T-helper 22 cell (primary cell): ENCODE measurements at regions not wholly inside any gene's neighbourhood (a gene's known extent, or its start where the extent isn't known, plus 50 kb on each side); places are given as distances from the start of the nearest gene placed in this dataset.

ENCODE experiments used
- DNase-seq: peaks from one replicate; pipeline ENCODE4 v3.0.0-alpha.2; 2020; ENCODE audit warnings: low read depth

GRCh38 chr5:96072138-96072790 is 110.6 kb upstream of the ELL2 start:
- no peak for DNase-seq

- no peak for DNase-seq
Observed at GRCh38 chr5:96070622-96071225, 109.1 kb upstream of the ELL2 start.

DNA sequence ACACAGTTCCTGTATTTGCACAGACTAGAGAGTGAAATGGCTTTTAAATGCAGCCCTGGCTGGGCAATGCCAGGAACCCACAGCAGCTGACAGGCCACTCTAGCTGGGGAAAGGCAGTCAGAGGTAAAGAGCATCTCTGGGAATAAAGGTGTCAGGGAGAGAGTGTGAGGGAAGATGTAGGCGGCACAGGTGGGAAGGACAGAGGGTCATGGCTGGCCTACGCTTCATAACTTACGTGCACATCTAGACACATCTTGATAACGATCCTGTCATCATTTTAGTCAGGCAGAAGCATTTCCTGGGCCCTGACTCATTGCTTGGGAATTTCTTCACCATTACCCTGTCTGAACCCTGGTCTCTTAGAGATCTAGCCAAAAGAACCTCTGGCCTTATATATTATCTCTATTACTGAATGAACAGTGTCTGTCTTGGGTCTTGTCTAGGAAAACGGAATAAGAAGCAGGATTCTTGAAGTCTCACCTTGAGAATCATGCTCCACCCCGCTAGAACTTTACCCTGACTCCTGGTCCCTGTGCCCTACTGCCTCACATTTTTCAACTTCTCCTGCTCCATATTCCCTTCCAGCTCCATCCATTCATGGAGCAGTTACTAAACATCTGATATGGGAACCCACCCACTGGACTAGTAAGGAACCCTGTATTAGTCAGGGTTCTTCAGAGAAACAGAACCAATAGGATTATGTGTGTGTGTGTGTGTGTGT is 106.4 kb upstream of the ELL2 start:
- DNase-seq = no peak

DNA sequence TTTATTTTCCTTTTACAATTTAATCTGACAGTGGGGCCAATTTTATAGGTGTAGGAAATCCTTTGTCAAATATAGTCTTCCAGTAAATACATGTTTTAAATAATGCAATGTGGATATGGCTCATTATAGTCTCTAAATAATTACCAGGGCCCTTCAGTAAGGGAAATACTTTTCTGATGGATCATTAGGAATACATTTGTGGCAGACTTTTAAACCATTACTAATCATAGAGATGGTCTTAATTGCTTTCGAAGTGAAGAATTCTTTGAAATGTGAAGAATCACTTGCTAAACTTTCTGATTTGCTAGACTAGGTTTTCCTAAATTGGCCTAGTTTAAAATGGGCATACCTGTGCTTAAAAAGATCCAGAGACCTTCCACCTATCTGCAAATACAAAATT is 105.6 kb upstream of the ELL2 start:
- no peak for DNase-seq

DNA sequence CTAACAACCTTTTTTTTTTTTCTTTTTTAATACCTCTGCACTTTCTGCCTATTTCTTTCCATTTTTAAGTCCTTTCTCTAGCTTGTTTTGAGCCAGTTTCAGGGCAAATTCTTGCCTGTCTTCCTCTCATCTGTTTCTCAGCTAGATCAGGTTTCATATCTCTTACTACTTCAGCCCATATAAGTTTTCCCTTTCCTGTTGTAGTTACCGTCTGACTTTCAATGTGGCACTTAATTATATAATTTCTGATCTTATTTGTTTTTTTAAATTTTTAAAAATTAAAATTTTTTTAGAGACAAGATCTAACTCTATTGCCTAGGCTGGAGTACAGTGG is 104.7 kb upstream of the ELL2 start:
- no peak for DNase-seq

- no peak for DNase-seq
Observed at GRCh38 chr5:96065685-96066385, 104.2 kb upstream of the ELL2 start.

- no peak for DNase-seq
Observed at GRCh38 chr5:96064877-96065276, 103.2 kb upstream of the ELL2 start.

GRCh38 chr5:96062836-96063235 is 101.2 kb upstream of the ELL2 start:
- DNase-seq = no peak

GRCh38 chr5:96058084-96058483 is 96.4 kb upstream of the ELL2 start:
- DNase-seq = no peak

DNA sequence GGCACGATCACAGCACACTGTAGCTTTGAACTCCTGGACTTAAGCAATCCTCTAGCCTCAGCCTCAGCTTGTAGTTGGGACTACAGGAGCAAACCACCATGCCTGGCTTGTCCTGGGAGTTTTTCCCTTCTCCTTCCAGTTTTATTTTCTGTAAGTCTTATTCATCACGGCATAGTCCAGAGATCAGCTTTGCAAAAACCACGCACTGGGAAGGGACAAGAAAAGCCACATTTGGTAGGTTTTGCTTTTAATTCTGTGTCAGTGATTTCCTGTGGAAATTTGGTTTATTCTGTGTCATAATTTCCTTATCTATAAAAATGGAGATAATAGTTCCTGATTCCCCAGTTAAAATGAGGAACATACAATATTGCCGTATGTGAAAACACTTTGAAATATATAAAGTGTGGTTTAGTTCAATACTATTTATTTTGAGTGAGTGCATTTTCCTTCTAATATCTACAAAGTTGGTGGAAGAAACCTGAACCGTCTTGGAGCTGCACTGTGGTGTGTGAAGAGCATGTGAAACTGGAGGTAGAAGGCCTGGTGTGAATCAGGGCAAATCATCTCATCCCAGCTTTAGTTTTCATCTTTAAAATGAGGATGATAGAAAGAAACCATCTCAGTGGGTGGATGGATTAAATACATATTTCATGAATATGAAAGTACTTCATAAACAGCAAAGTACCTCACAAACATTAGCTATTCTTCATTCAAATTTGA is 92.8 kb upstream of the ELL2 start:
- no peak for DNase-seq

DNA sequence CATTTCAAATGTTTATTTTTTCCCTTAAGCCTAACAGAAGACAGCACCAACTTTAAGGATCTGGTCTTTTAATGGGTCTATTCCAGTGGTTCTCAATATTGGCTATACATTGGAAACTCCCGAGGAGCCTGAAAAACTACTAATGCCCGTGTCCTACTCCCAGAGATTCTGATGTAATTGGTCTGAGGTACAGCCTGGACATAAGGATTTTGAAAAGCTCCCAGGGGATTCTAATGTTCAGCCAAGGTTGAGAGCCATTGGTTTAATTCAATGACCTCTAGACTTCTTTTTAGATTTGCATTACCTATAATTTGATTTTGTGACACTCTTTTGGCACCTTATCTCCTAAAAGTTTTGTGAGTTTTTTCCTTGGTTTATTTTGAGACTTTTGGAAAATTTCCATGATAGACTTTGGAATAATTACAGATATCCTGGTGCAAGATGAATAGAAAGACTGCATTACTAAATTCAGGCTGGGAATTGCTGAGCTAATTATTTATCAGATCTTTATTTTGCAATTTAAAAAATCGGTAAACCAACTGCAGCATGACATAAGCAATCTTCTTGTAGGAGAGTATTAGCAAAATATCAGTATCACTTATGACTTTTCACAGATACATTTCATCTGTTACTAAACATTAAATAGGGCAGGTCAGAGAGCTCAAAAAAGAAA is 91.5 kb upstream of the ELL2 start:
- no peak for DNase-seq

DNA sequence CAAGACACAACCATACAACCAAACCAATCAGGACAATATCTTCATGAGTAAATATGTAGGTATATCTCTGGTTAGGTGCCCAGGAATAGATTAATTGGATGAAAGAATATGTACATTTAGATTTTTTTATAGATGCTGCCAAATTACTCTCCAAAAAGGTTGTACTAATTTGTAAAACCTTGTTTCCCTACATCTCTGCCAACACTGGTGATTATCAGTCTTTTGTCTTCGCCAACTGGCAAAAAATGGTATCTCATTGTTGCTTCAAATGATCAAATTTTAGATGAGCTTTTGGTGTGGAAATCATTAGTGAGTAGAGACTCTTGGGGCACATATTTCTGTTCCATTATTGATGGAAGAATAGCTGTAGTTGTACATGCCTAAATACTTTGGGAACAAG is 90.7 kb upstream of the ELL2 start:
- no peak for DNase-seq

- no peak for DNase-seq
Observed at GRCh38 chr5:96051401-96051830, 89.8 kb upstream of the ELL2 start.

DNA sequence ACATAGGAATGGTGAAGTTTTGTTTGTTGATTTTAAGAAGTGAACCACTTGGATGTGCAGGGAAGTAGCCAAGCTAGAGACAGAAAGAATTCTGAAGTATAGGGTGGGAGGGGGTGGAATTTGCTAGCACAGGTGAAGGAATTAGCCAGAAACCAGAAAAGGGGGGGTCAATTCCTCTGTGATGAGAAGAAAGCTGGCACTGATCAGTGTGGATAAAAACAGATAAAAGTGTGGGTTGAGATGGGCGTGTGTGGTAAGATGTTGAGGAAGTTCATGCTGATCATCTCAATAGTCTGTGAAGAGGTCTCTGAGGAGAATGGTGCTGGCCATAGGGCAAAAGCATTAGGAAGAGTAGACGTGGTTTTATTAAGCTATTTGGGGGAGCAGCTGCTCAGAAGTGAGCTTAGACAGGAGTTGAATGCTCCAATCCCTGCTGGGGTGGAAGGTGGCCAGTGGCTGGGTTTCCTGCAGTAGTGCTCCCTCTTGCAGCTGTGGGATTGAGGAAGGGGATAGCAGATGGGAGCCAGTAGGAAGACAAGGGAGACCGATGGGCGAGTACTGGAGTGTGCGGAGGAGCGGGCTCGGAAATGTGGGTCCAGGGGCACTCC is 88.7 kb upstream of the ELL2 start:
- no peak for DNase-seq

DNA sequence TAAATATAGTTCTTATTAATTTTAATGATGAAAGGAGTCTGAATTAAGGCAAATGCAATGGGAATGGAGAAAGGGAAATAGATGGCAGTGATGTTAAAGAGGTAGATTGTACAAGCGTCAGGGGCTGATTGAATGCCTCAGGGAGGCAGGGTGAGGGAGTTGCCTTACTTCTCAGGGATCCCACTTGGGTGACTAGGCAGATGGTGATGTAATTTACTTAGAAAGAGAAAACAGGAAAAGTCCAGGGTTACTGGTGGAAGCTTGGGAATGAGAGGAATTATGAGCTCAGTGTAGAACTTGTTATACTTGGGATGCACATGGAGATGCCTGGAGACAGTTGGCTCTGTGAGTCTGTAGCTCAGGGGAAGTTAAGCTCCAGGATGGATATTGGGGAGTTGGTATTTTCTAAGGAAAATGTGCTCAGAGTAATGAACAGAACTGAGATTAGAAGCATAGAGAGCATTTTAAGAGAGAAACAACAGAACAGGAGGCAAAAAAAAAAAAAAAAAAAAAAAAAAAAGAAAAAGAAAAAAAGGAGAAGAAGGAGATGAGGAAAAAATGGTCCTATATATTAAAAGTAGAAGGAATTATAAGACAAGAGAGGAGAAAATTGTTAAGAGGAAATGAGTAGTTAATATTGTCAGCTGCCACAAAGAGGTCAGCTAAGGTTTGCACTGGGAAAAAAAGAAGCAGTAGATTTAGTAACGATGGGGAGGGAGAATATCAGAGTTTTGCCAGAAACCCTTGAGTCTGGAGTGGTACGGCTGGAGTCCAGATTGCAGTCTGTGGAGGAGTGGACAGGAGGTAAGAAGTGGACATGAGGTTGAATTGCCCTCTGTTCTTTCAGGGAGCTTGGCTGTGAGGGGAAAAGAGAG is 88.0 kb upstream of the ELL2 start:
- no peak for DNase-seq

DNA sequence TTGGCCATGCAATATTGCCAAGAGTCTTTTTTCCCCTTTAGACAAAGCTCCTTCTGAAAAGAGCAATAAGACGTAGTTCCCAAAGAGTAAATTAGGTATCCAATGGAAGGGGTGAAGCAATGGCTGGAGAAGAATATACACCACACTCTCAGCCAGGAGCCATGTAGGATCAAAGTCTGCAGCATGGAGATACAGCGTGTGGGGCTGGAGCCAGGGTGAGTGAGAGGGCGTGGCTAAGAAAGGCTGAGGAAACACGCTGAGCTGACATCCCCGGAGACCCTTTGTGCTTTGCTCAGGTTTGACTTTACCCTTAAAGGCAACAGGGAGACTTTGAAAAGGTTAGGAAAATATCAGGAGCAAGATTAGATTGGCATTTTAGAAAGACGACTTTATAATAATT is 87.1 kb upstream of the ELL2 start:
- no peak for DNase-seq

DNA sequence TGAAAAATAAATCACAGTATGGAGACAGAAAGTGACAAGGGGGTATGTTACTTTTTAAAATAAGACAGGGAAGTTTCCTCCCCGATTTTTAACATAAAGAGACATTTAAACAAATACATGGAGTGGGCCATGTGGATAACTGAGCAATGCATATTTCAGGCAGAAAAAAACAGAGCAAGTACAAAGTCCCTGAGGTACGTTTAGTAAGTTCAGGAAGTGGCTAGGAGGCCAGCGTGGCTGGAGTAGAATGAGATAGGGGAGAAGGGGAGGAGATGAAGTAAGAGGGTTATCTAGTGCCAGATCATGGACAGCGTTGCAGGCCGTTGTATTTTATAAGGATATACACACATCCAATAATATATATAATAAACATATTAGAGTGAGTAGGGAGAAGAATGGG is 84.2 kb upstream of the ELL2 start:
- no peak for DNase-seq

GRCh38 chr5:96043446-96043845 is 81.8 kb upstream of the ELL2 start:
- DNase-seq = no peak

GRCh38 chr5:96037128-96037527 is 75.5 kb upstream of the ELL2 start:
- no peak for DNase-seq

DNA sequence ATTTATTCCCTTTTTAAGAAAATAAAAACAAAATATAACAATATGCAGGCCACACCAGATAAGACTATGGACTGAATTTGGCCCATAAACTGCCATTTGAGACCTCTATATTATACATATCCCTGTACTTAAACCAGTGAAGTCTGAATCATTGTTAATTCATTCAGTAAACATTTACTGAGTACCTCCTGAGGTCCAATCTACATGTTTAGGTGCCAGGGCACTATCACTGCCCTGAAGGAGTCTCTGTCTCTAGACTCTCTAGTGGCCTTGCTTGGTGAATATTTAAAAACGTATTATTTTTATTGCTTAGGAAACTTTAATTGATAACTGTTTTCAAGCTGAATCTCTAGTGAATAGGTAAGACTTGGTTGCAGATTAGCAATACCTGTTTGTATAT is 74.7 kb upstream of the ELL2 start:
- DNase-seq = no peak
